PFSK-1 (cell line): ENCODE measurements at regions not wholly inside any gene's neighbourhood (a gene's known extent, or its start where the extent isn't known, plus 50 kb on each side); places are given as distances from the start of the nearest gene placed in this dataset.

ENCODE experiments used
- FOXP2 ChIP-seq: optimal IDR thresholded peaks from 2 replicates; pipeline ENCODE3; 2011; ENCODE audit warnings: borderline replicate concordance, control low read depth, inconsistent platforms; ENCODE audit not compliant: insufficient read depth; ENCODE audit errors: extremely low read length, extremely low read depth
- POLR2AphosphoS5 ChIP-seq: IDR thresholded peaks from 2 replicates; pipeline ENCODE4 v1.6.1; 2012; ENCODE audit warnings: low read depth, mild to moderate bottlenecking, control low read depth, low read length, moderate library complexity
- SIN3A ChIP-seq: IDR thresholded peaks from 2 replicates; pipeline ENCODE4 v1.6.1; 2012; ENCODE audit warnings: mild to moderate bottlenecking, low read length, moderate library complexity, borderline replicate concordance; ENCODE audit not compliant: insufficient read depth
- TAF1 ChIP-seq: IDR thresholded peaks from 2 replicates; pipeline ENCODE4 v1.6.1; 2012; ENCODE audit warnings: low read length, control low read depth, borderline replicate concordance; ENCODE audit not compliant: insufficient read depth
- TF ChIP-seq, protein P1 (sequence below), 2 experiments: IDR thresholded peaks; 2 replicates each; pipeline versions ENCODE4 v1.6.1 to v1.8.0; 2011 to 2012; ENCODE audit warnings: low read depth in 2 of 2, low read length in 2 of 2, control low read depth in 1 of 2, inconsistent platforms in 1 of 2, mild to moderate bottlenecking in 1 of 2, moderate library complexity in 1 of 2; ENCODE audit not compliant: insufficient read depth in 1 of 2

DNA sequence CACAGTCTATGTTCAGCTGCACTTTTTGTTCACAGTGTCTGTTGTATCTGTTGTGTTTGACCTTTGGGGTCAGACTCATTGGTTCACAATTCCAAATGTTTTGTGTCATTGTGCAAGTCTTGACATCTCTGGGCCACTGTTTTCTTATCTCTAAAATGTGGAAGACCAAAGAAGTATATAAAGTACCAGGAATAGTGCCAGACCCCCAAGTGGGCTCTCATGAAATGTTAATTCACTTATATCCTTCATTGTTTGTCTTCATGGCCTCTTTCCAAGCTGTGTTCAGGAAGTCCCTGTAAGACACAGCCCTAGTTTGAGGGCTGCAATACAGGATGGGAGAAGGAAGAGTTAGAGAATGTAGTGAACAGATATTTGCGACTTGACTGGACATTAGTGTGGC lies 468.3 kb upstream of the BOD1L1 start:
- no peak for TF ChIP-seq POLR2AphosphoS5
- no peak for TF ChIP-seq SIN3A
- TF ChIP-seq FOXP2 = no peak
- no peak for TF ChIP-seq TAF1
- TF ChIP-seq, protein P1, sequence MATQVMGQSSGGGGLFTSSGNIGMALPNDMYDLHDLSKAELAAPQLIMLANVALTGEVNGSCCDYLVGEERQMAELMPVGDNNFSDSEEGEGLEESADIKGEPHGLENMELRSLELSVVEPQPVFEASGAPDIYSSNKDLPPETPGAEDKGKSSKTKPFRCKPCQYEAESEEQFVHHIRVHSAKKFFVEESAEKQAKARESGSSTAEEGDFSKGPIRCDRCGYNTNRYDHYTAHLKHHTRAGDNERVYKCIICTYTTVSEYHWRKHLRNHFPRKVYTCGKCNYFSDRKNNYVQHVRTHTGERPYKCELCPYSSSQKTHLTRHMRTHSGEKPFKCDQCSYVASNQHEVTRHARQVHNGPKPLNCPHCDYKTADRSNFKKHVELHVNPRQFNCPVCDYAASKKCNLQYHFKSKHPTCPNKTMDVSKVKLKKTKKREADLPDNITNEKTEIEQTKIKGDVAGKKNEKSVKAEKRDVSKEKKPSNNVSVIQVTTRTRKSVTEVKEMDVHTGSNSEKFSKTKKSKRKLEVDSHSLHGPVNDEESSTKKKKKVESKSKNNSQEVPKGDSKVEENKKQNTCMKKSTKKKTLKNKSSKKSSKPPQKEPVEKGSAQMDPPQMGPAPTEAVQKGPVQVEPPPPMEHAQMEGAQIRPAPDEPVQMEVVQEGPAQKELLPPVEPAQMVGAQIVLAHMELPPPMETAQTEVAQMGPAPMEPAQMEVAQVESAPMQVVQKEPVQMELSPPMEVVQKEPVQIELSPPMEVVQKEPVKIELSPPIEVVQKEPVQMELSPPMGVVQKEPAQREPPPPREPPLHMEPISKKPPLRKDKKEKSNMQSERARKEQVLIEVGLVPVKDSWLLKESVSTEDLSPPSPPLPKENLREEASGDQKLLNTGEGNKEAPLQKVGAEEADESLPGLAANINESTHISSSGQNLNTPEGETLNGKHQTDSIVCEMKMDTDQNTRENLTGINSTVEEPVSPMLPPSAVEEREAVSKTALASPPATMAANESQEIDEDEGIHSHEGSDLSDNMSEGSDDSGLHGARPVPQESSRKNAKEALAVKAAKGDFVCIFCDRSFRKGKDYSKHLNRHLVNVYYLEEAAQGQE (IDR thresholded peaks at IDR 0.05; ENCODE audit: insufficient read depth in 1 of 2, low read depth in 2 of 2, low read length in 2 of 2) = no peak

DNA sequence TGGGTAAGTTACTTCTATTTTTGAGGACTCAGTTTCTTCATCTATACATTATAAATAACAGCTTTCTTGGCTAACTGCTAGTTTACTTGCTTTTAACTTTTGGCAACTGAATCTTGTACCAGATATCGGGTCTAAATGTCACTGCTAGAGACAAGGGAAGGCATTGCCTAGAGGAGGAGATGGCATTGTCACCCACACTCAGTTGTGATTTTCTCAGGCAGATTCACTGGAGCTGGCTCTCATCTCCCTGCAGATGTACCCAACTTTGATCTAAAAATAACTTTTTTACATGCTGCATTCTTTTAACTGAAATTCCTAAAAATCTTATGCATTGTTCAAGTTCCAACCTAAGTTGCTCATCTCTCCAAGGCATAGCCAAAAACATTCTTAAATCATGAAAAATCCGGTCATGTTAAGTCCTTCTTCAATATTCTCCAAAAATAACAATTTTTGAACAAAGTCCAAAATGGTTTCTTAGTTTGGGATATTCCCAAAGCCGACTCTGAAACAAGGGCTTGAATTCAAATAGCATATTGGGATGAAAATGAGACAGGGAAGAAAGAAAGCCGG lies 469.0 kb upstream of the BOD1L1 start:
- no peak for TF ChIP-seq TAF1
- no peak for TF ChIP-seq POLR2AphosphoS5
- no peak for TF ChIP-seq SIN3A
- no peak for TF ChIP-seq FOXP2
- TF ChIP-seq, protein P1 (IDR thresholded peaks at IDR 0.05; ENCODE audit: insufficient read depth in 1 of 2, low read depth in 2 of 2, low read length in 2 of 2) = no peak

DNA sequence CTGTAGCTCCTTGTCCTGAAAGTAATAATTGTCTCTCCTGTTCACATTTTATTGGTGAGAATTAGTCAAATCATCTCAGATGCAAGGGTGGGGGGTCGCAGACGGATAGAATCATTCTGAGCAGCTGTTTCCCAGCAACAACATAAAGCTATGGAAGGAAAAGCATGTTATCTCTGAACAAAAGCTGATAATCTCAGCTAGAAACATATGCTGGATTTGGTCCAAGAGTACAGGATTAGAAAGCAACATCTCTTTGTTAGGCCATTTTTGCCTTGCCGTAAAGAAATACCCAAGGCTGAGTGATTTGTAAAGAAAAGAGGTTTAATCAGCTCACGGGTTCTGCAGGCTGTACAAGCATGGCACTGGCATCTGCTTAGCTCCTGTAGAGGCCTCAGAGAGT lies 472.8 kb upstream of the BOD1L1 start:
- no peak for TF ChIP-seq TAF1
- TF ChIP-seq, protein P1 (IDR thresholded peaks at IDR 0.05; ENCODE audit: insufficient read depth in 1 of 2, low read depth in 2 of 2, low read length in 2 of 2) = no peak
- no peak for TF ChIP-seq POLR2AphosphoS5
- no peak for TF ChIP-seq SIN3A
- TF ChIP-seq FOXP2 = no peak

DNA sequence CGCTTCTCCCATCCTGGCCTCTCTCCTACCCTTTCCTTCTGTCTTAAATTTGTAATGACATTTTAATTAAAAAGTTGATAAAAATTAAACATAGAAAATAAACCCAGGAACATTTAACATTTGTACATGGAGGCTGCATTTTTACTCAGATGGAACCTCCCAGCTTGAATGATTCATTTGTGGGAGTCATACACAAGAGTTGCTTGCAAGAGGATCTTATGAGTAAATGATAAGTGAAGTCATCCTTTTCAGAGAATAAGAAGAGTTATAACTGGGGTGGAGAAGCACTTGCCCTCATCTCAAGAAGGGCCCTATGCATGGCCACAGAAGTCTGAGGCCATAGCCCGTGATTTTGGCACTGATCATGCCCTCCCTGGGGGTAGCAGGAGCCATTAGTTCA lies 482.9 kb upstream of the BOD1L1 start:
- TF ChIP-seq TAF1 (no peak), SIN3A (no peak), POLR2AphosphoS5 (no peak), FOXP2 (no peak)
- TF ChIP-seq, protein P1 (IDR thresholded peaks at IDR 0.05; ENCODE audit: insufficient read depth in 1 of 2, low read depth in 2 of 2, low read length in 2 of 2) = no peak

DNA sequence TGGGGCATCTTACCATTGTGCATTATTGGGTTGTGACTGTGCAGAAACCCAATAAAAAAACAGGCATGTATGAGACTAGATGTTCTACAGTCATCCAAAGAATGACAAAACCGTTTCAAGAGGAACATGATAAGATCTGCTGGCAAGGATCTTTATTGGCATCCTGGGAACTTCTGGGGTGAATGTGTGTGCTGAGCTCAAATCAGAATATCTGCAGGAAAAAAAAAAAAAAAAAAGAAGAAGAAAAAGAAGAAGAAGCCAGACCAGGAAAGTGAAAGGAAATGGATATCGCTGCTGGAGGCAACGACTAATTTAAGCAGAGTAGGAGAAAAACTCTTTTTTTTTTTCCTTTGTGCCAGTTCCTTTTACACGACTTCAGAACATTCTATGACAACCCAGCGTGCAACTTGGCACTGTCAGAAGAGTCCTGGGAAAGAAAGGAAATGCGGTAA lies 484.2 kb upstream of the BOD1L1 start:
- TF ChIP-seq POLR2AphosphoS5 = no peak
- TF ChIP-seq, protein P1 (IDR thresholded peaks at IDR 0.05; ENCODE audit: insufficient read depth in 1 of 2, low read depth in 2 of 2, low read length in 2 of 2) = no peak
- no peak for TF ChIP-seq TAF1
